ENCODE measurements at regions not wholly inside any gene's neighbourhood (a gene's known extent, or its start where the extent isn't known, plus 50 kb on each side); places are given as distances from the start of the nearest gene placed in this dataset.

DNA sequence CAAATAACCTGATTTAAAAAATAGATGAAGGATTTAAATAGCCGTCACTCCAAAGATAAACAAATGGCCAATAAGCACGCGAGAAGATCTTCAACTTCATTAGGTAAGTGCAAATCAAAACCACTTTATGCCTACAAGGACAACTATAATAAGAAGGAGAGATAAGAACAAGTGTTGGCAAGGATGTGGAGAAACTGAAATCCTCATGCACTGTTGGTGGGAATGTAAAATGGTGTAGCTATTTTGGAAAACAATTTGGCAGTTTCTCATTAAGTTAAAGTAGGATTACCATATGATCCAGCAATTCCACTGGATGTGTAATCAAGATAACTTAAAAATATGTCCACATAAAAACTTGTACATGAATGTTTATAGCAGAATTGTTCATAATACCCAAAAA, 64.1 kb downstream of the CXCL12 start:
- TF ChIP-seq, protein P1, sequence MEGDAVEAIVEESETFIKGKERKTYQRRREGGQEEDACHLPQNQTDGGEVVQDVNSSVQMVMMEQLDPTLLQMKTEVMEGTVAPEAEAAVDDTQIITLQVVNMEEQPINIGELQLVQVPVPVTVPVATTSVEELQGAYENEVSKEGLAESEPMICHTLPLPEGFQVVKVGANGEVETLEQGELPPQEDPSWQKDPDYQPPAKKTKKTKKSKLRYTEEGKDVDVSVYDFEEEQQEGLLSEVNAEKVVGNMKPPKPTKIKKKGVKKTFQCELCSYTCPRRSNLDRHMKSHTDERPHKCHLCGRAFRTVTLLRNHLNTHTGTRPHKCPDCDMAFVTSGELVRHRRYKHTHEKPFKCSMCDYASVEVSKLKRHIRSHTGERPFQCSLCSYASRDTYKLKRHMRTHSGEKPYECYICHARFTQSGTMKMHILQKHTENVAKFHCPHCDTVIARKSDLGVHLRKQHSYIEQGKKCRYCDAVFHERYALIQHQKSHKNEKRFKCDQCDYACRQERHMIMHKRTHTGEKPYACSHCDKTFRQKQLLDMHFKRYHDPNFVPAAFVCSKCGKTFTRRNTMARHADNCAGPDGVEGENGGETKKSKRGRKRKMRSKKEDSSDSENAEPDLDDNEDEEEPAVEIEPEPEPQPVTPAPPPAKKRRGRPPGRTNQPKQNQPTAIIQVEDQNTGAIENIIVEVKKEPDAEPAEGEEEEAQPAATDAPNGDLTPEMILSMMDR (IDR thresholded peaks at IDR 0.05; ENCODE audit: borderline replicate concordance, extremely low read depth, low read length, poor library complexity, severe bottlenecking), result no peak
- no peak for TF ChIP-seq EZH2 (IDR thresholded peaks at IDR 0.05; ENCODE audit: borderline replicate concordance, low read depth, low read length, severe bottlenecking)
